OCI-LY3 (cell line): ENCODE measurements at regions not wholly inside any gene's neighbourhood (a gene's known extent, or its start where the extent isn't known, plus 50 kb on each side); places are given as distances from the start of the nearest gene placed in this dataset.

Experiments used
- H2AFZ ChIP-seq: fragments of 200-600, 300-600 bp; shearing (Covaris generic); 2 replicates; pipeline ENCODE4 v1.6.0; 2014; ENCODE audit warnings: antibody characterized with exemption, low read depth, low read length
- H3K27ac ChIP-seq: fragments of 200-600, 300-600 bp; sonication (generic); 2 replicates; pipeline ENCODE4 v1.5.1; 2014; ENCODE audit warnings: mild to moderate bottlenecking, low read length, moderate library complexity, mixed read lengths
- H3K27me3 ChIP-seq: fragments of 200-600, 300-600 bp; sonication (generic); 2 replicates; pipeline ENCODE4 v1.6.1; 2014; ENCODE audit warnings: low read depth, low read length, mixed read lengths
- H3K36me3 ChIP-seq: fragments of 200-600, 300-600 bp; sonication (generic); replicated peaks from 2 replicates; pipeline ENCODE3; 2014; ENCODE audit warnings: low read depth, low read length, mixed read lengths
- H3K4me1 ChIP-seq: fragments of 300-600, 200-600 bp; sonication (generic); 2 replicates; pipeline ENCODE4 v1.6.1; 2014; ENCODE audit warnings: low read length, mixed read lengths
- H3K4me2 ChIP-seq: fragments of 200-600, 300-600 bp; sonication (generic); 2 replicates; pipeline ENCODE4 v1.6.1; 2014; ENCODE audit warnings: low read length, mixed read lengths
- H3K4me3 ChIP-seq: fragments of 300-600, 200-600 bp; sonication (generic); 2 replicates; pipeline ENCODE4 v1.5.1; 2014; ENCODE audit warnings: antibody characterized with exemption, mild to moderate bottlenecking, low read length, moderate library complexity
- H3K79me2 ChIP-seq: fragments of 300-600, 200-600 bp; shearing (Covaris generic); 2 replicates; pipeline ENCODE4 v1.6.1; 2014; ENCODE audit warnings: mild to moderate bottlenecking, low read length, mixed read lengths
- H3K9ac ChIP-seq: fragments of 300-600, 200-600 bp; shearing (Covaris generic); 2 replicates; pipeline ENCODE4 v1.6.0; 2014; ENCODE audit warnings: mild to moderate bottlenecking, low read length, moderate library complexity
- H3K9me3 ChIP-seq: fragments of 200-600, 300-600 bp; shearing (Covaris generic); 2 replicates; pipeline ENCODE4 v1.6.1; 2014; ENCODE audit warnings: low read length, mixed read lengths; ENCODE audit not compliant: insufficient read depth
- H4K20me1 ChIP-seq: fragments of 200-600, 300-600 bp; sonication (generic); 2 replicates; pipeline ENCODE4 v1.6.1; 2016; ENCODE audit warnings: low read length, mixed read lengths; ENCODE audit not compliant: insufficient read depth
- EZH2phosphoT487 ChIP-seq: fragments of 200-600 bp; shearing (Covaris generic); IDR thresholded peaks from 2 replicates; pipeline ENCODE4 v1.6.1; 2018; ENCODE audit warnings: antibody characterized with exemption, mixed run types, low read depth
- TF ChIP-seq, protein P1 (sequence below): fragments of 200-600, 300-600 bp; sonication (generic); IDR thresholded peaks from 2 replicates; pipeline ENCODE4 v1.5.1; 2014; ENCODE audit warnings: antibody characterized with exemption, low read length, low read depth

- H3K9ac ChIP-seq, result no peak overlapping the region
- no peaks in the 10 kb centered on the region for H3K36me3 ChIP-seq
- TF ChIP-seq EZH2phosphoT487, result no peak
- TF ChIP-seq, protein P1, sequence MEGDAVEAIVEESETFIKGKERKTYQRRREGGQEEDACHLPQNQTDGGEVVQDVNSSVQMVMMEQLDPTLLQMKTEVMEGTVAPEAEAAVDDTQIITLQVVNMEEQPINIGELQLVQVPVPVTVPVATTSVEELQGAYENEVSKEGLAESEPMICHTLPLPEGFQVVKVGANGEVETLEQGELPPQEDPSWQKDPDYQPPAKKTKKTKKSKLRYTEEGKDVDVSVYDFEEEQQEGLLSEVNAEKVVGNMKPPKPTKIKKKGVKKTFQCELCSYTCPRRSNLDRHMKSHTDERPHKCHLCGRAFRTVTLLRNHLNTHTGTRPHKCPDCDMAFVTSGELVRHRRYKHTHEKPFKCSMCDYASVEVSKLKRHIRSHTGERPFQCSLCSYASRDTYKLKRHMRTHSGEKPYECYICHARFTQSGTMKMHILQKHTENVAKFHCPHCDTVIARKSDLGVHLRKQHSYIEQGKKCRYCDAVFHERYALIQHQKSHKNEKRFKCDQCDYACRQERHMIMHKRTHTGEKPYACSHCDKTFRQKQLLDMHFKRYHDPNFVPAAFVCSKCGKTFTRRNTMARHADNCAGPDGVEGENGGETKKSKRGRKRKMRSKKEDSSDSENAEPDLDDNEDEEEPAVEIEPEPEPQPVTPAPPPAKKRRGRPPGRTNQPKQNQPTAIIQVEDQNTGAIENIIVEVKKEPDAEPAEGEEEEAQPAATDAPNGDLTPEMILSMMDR, result no peak
- no peaks in the 10 kb centered on the region for H3K9me3 ChIP-seq
- peaks cover 21% of the 10 kb centered on the region; the same call in 1 of the 2 replicates for H3K27me3 ChIP-seq
- H3K4me2 ChIP-seq, result no peak overlapping the region
- no peaks in the 10 kb centered on the region for H3K79me2 ChIP-seq
- H2AFZ ChIP-seq, result no peak overlapping the region
- H3K4me3 ChIP-seq, result no peak overlapping the region
- H3K4me1 ChIP-seq, result no peaks in the 10 kb centered on the region
- H4K20me1 ChIP-seq, result no peaks in the 10 kb centered on the region
- no peak overlapping the region for H3K27ac ChIP-seq
Measured at GRCh38 chr7:35351466-35351865, 97.6 kb upstream of the TBX20 start.

GRCh38 chr7:35348611-35349400, 94.9 kb upstream of the TBX20 start:
- no peak overlapping the region for H3K9ac ChIP-seq
- no peak overlapping the region for H3K4me3 ChIP-seq
- H3K79me2 ChIP-seq, result no peaks in the 10 kb centered on the region
- no peak overlapping the region for H3K27ac ChIP-seq
- no peak overlapping the region for H2AFZ ChIP-seq
- H3K36me3 ChIP-seq, result no peaks in the 10 kb centered on the region
- H3K27me3 ChIP-seq, result peaks cover 32% of the 10 kb centered on the region; the same call in 1 of the 2 replicates
- TF ChIP-seq, protein P1, result no peak
- no peak for TF ChIP-seq EZH2phosphoT487
- H3K9me3 ChIP-seq, result no peaks in the 10 kb centered on the region
- no peak overlapping the region for H3K4me2 ChIP-seq
- H4K20me1 ChIP-seq, result no peaks in the 10 kb centered on the region
- no peaks in the 10 kb centered on the region for H3K4me1 ChIP-seq

- H2AFZ ChIP-seq, result no peak overlapping the region
- H3K4me2 ChIP-seq, result no peak overlapping the region
Measured at GRCh38 chr7:35342786-35343185, 88.9 kb upstream of the TBX20 start.

DNA sequence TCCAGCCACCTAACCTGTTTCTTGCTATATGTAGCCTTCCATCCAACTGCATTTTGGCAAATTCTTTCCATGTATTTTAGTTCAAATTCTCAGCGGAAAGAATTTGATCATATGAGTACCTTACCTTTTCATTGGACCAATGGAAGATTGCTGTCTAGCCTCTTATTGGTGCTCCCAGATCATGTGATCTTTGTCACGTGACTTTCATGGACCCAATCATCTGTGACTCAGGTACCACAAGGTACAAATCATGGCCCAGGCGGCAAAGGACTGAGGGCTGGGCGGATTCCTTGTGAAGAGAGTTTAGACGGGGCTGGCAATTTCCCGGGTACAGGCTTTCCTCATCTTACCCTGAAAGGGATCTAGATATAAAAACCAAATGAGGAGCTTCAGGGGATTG, 85.9 kb upstream of the TBX20 start:
- H2AFZ ChIP-seq, result no peak overlapping the region
- H3K4me2 ChIP-seq, result no peak overlapping the region
- no peak overlapping the region for H3K27ac ChIP-seq
- H4K20me1 ChIP-seq, result no peaks in the 10 kb centered on the region
- 0 out of 2 replicates have a peak, but pooled peaks cover 5% of the 10 kb centered on the region for H3K4me1 ChIP-seq
- no peak overlapping the region for H3K9ac ChIP-seq
- no peaks in the 10 kb centered on the region for H3K79me2 ChIP-seq
- no peak overlapping the region for H3K4me3 ChIP-seq
- TF ChIP-seq, protein P1, result no peak
- no peak for TF ChIP-seq EZH2phosphoT487
- H3K9me3 ChIP-seq, result no peaks in the 10 kb centered on the region
- H3K27me3 ChIP-seq, result peaks cover 13% of the 10 kb centered on the region; the same call in 1 of the 2 replicates
- no peaks in the 10 kb centered on the region for H3K36me3 ChIP-seq

More at GRCh38 chr7:35342786-35343185, 88.9 kb upstream of the TBX20 start:
- Histone ChIP-seq H3K27me3 (peaks cover 22% of the 10 kb centered on the region; the same call in 1 of the 2 replicates), H3K27ac (no peak overlapping the region), H3K4me1 (0 out of 2 replicates have a peak, but pooled peaks cover 5% of the 10 kb centered on the region), H3K36me3 (no peaks in the 10 kb centered on the region), H3K4me3 (no peak overlapping the region), H3K9ac (no peak overlapping the region), H3K9me3 (no peaks in the 10 kb centered on the region), H4K20me1 (no peaks in the 10 kb centered on the region), H3K79me2 (no peaks in the 10 kb centered on the region)
- TF ChIP-seq, protein P1, result no peak
- TF ChIP-seq EZH2phosphoT487, result no peak
